ENCODE measurements at regions not wholly inside any gene's neighbourhood (a gene's known extent, or its start where the extent isn't known, plus 50 kb on each side); places are given as distances from the start of the nearest gene placed in this dataset.
"Not testable (repeated sequence)": the region's sequence is repeated elsewhere in the genome, so short reads cannot be mapped to it uniquely, and the experiment has no call there.

DNA sequence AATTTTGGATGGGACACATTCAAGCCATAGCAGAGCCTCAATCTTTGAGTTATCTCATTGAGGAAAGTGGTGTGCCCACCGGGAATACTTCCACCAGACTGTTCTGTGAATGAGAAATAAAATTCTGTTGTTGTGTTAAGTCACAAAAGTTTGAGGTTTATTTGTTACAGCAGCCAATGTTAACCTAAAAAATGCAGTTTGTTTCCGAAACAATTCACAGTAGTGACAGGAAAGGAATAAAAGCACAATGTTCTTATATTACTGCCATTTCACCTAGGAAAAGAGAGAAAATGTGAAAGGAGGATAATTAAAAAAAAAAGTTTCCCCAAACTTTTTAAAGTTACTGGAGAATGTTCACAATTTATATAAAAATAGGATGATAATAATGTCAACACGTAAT is 344.6 kb downstream of the CD83 start:
- no peak for DNase-seq

GRCh38 chr6:14462566-14462965 is 345.0 kb downstream of the CD83 start:
- DNase-seq = no peak

DNA sequence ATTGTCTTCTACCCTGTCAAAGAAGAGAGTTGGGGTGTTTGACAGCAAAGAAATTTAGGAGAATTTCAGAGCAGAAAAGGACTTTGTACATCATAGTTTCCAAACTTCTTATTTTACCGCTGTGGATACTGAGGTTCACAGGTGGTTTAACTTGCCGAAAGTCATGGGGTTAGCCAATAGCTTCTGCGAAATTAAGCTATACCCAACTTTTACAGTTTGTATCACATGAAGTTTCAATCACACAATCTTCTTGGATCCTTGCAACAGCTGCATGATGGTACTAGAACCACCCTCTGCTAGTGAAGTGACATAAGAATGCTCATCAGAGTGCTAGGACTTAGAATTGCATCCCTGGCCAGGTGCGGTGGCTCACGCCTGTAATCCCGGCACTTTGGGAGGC is 345.5 kb downstream of the CD83 start:
- DNase-seq = no peak

- no peak for DNase-seq
Observed at GRCh38 chr6:14464055-14464454, 346.5 kb downstream of the CD83 start.

GRCh38 chr6:14464716-14465115 is 347.1 kb downstream of the CD83 start:
- DNase-seq = no peak

- no peak for DNase-seq
Observed at GRCh38 chr6:14466278-14466677, 348.7 kb downstream of the CD83 start.

DNA sequence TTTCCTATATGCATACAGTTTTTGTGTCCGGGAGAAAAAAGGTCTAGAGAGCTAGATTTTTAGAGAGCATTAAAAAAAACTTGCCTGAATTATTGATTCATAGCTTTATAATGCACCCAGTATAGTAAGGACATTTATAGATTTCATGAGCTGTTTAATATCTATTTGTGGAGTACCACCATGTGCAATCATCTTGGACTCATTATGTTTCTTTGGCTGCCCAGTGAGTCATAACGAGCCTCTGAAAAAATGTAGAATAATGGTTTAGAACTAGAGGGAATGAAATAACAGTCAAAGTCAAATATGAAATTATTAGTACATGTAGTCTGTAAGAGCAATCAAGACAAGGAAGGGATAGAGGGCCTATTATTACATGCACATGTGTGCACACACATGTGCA is 350.0 kb downstream of the CD83 start:
- DNase-seq = no peak

GRCh38 chr6:14468647-14469321 is 351.2 kb downstream of the CD83 start:
- no peak for DNase-seq

GRCh38 chr6:14470101-14470500 is 352.5 kb downstream of the CD83 start:
- DNase-seq = no peak

DNA sequence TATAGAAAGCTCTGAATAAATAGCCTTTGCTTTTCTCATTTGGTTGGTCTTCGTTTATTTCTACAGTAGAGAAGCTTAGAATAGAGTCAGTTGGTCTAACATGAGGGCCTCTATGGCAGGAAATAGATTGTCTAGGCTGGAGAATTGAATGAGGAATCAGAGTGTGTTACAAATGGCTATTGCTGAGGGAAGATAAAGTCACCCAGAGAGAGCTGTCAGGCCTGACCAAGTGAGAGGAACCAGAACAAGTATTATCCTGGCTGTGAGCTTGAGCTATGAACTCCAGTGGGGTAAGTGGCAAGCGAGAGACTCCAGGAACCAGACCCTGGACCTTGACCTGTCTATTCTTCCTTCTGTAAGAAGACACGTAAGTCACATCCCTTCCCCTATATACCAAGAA is 353.1 kb downstream of the CD83 start:
- DNase-seq = no peak

GRCh38 chr6:14472255-14472985 is 354.8 kb downstream of the CD83 start:
- no peak for DNase-seq

GRCh38 chr6:14472986-14473337 is 355.4 kb downstream of the CD83 start:
- no peak for DNase-seq

- no peak for DNase-seq
Observed at GRCh38 chr6:14474816-14475215, 357.2 kb downstream of the CD83 start.

- no peak for DNase-seq
Observed at GRCh38 chr6:14475306-14475705, 357.7 kb downstream of the CD83 start.

- DNase-seq = peak in 3 of 14 donors; percentile 7 to 59 (median 8)
Observed at GRCh38 chr6:14476793-14477531, 359.4 kb downstream of the CD83 start.

GRCh38 chr6:14477559-14477958 is 360.0 kb downstream of the CD83 start:
- DNase-seq = no peak

DNA sequence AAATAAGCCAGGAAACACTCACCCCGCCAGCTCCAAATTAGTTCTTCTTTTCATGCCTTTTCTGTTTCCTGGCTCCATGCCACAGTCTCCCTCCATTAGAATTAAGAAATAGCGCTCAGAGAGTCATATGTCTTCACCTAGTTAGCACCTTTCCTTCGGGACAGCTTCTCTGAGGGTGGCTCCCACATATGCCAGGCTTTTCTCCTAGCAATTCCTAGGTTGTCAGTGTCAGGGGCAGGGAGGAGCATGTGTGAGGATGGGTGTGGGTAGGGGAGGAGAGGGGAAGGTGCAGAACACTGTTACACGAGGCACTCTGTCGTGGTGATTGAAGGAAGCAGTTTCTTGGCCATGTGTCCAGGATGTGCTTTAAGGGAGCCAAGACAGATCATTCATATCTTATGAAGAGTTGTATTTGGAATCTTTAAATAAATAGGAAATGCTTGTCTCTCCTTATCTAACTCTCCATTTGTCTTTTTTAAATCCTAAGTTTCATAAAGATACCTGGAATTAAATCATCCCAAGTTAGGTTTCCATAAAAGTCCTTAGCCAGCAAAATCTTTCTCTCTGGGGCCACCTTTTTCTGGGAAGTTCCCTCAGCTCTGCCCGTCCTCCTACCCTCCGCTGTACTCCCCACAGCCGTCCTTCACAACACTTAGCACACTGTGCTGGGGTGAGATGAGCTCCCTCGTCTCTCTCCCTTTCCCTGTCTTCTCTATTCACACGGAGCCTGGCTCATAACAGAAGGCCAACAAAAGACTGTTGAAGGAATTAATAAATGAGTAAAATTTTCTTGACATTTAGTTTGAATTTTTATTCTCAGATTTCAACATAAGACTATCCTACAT is 361.0 kb downstream of the CD83 start:
- DNase-seq = no peak

- not testable (repeated sequence) for DNase-seq
Observed at GRCh38 chr6:14481946-14482345, 364.4 kb downstream of the CD83 start.

DNA sequence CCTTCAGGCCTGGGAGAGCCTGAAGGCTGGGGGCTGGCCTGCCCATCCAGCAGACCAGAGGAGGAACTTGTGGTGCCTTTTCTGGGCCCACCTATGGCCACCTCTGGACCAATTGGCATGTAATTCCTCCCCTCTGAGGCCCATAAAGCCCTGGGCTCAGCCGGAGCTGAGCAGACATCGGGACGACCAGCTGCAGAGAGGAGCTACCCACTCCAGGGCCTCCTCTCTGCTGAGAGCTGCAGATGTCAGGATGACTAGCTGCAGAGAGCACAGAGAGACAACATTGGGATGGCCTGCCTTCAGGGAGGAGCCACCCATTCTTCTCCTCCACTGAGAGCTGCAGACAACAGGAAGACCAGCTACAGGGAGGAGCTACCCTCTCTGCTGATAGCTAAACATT is 370.1 kb downstream of the CD83 start:
- no peak for DNase-seq

- DNase-seq = no peak
Observed at GRCh38 chr6:14488180-14488579, 370.6 kb downstream of the CD83 start.

GRCh38 chr6:14489445-14489844 is 371.9 kb downstream of the CD83 start:
- DNase-seq = no peak

GRCh38 chr6:14498748-14499147 is 381.2 kb downstream of the CD83 start:
- DNase-seq = no peak

GRCh38 chr6:14499309-14499708 is 381.7 kb downstream of the CD83 start:
- DNase-seq = no peak

Data from C1 segment of cervical spinal cord (tissue), 14 donors.